Kidney (tissue), 13 donors: ENCODE measurements at regions not wholly inside any gene's neighbourhood (a gene's known extent, or its start where the extent isn't known, plus 50 kb on each side); places are given as distances from the start of the nearest gene placed in this dataset.

ENCODE experiments used
- DNase-seq, 5 donors: peaks; one replicate each; pipeline ENCODE4 v3.0.0-alpha.2; 2013 to 2020
- FAIRE-seq: peaks from 2 replicates; lab custom pipeline; 2012; peaks lifted over from hg19 to GRCh38; lab: Jason Lieb, UNC
- H3K27ac ChIP-seq, 2 donors: one replicate each; pipeline ENCODE4 v1.7.0; 2013; ENCODE audit warnings: low read depth in 2 of 2, low read length in 2 of 2, inconsistent platforms in 1 of 2
- H3K27me3 ChIP-seq: one replicate; pipeline ENCODE4 v1.7.1; 2013; ENCODE audit warnings: low read length, inconsistent platforms; ENCODE audit not compliant: control insufficient read depth, insufficient read depth
- H3K36me3 ChIP-seq, 3 donors: one replicate each; pipeline versions ENCODE4 v1.7.0 to v1.7.1; 2013; ENCODE audit warnings: low read length in 3 of 3, control low read depth in 1 of 3, inconsistent platforms in 1 of 3; ENCODE audit not compliant: insufficient read depth in 3 of 3, control insufficient read depth in 2 of 3
- H3K4me1 ChIP-seq, 3 donors: one replicate each; pipeline versions ENCODE4 v1.7.0 to v1.7.1; 2013; ENCODE audit warnings: low read length in 3 of 3, inconsistent platforms in 1 of 3, low read depth in 1 of 3; ENCODE audit not compliant: control insufficient read depth in 2 of 3, insufficient read depth in 2 of 3
- H3K4me3 ChIP-seq, 3 donors: one replicate each; pipeline versions ENCODE4 v1.7.0 to v1.8.1; 2013; ENCODE audit warnings: low read length in 3 of 3, control low read depth in 1 of 3, inconsistent platforms in 1 of 3
- H3K9ac ChIP-seq, 3 donors: one replicate each; pipeline versions ENCODE4 v1.7.0 to v1.7.1; 2013; ENCODE audit warnings: low read length in 3 of 3, control low read depth in 1 of 3, inconsistent platforms in 1 of 3
- H3K9me3 ChIP-seq, 3 donors: one replicate each; pipeline versions ENCODE4 v1.7.0 to v1.7.1; 2013; ENCODE audit warnings: low read length in 3 of 3, control low read depth in 1 of 3, inconsistent platforms in 1 of 3; ENCODE audit not compliant: control insufficient read depth in 2 of 3, insufficient read depth in 1 of 3
- CTCF ChIP-seq: IDR thresholded peaks from 3 replicates; pipeline ENCODE4 v1.5.1; 2012; ENCODE audit warnings: mild to moderate bottlenecking, moderate library complexity, borderline replicate concordance; ENCODE audit not compliant: insufficient read depth; ENCODE audit errors: extremely low read depth
- intact Hi-C: fragments of 100-400 bp; cut with DNase I; formaldehyde crosslinking; loops from one replicate; pipeline ENCODE4 v1.11.1; 2022
- donor health status: control.
- donor health status: control.
- donor health status: control.
- donor health status: control.
- donor health status: control.
- donor health status: DM: yes; HTN: yes; CAD: no.
- donor health status: Normal renal cell carcinoma (clear cell type).

DNA sequence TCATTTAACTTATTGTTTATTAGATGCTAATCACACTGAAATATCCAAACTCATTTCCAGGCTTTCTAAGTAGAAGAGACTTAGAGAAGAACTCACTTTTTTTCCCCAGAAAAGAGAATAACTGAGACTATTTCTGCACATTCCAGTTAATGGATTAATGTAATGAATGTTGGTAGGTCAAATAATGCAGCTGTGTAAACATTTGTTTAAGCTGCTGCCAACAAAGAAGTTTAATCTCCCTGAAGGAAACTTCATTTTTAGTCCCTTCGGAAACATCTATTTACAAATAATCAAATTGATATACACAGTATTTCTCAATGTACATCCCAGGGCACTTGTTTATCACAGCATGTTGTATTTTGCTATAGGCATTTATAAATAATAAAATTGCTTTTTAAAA lies 126.9 kb downstream of the KCNS3 start:
- Histone ChIP-seq H3K36me3 (no peaks in the 10 kb centered on the region), H3K27me3 (no peaks in the 10 kb centered on the region), H3K4me3 (no peak overlapping the region), H3K9me3 (peaks cover 0 to 8% (median 0%) of the 10 kb centered on the region in 3 donors), H3K9ac (no peak overlapping the region), H3K4me1 (no peaks in the 10 kb centered on the region), H3K27ac (no peak overlapping the region)
- TF ChIP-seq CTCF, result no peak
- FAIRE-seq (no peak), DNase-seq (peak in 2 of 5 donors; percentile 26 to 37)
- intact Hi-C loops, result no loop called here

- no peak for FAIRE-seq
- no peak overlapping the region for H3K27ac ChIP-seq
- H3K9me3 ChIP-seq, result peaks cover 0 to 10% (median 0%) of the 10 kb centered on the region in 3 donors
- no peaks in the 10 kb centered on the region for H3K27me3 ChIP-seq
- intact Hi-C loops, result no loop called here
- no peak overlapping the region for H3K9ac ChIP-seq
- no peak overlapping the region for H3K4me3 ChIP-seq
- no peaks in the 10 kb centered on the region for H3K36me3 ChIP-seq
- TF ChIP-seq CTCF, result no peak
- no peak for DNase-seq
- H3K4me1 ChIP-seq, result no peaks in the 10 kb centered on the region
Measured at GRCh38 chr2:18001671-18002070, 123.2 kb downstream of the KCNS3 start.

- no peak overlapping the region for H3K9ac ChIP-seq
- peaks cover 0 to 10% (median 0%) of the 10 kb centered on the region in 3 donors for H3K9me3 ChIP-seq
- H3K27me3 ChIP-seq, result no peaks in the 10 kb centered on the region
- intact Hi-C loops, result no loop called here
- no peak overlapping the region for H3K4me3 ChIP-seq
- TF ChIP-seq CTCF, result no peak
- H3K27ac ChIP-seq, result no peak overlapping the region
- no peaks in the 10 kb centered on the region for H3K36me3 ChIP-seq
- FAIRE-seq (no peak), DNase-seq (no peak)
- H3K4me1 ChIP-seq, result no peaks in the 10 kb centered on the region
Measured at GRCh38 chr2:17996978-17997377, 118.5 kb downstream of the KCNS3 start.

GRCh38 chr2:17995593-17995992 lies 117.1 kb downstream of the KCNS3 start:
- no peaks in the 10 kb centered on the region for H3K27me3 ChIP-seq
- DNase-seq (peak in 1 of 5 donors; percentile 10), FAIRE-seq (no peak)
- H3K4me1 ChIP-seq, result no peaks in the 10 kb centered on the region
- H3K9ac ChIP-seq, result no peak overlapping the region
- H3K27ac ChIP-seq, result no peak overlapping the region
- no peak for TF ChIP-seq CTCF
- H3K9me3 ChIP-seq, result peaks cover 0 to 3% (median 0%) of the 10 kb centered on the region in 3 donors
- intact Hi-C loops, result no loop called here
- no peak overlapping the region for H3K4me3 ChIP-seq
- no peaks in the 10 kb centered on the region for H3K36me3 ChIP-seq
